GM12865 (cell line): ENCODE measurements at regions not wholly inside any gene's neighbourhood (a gene's known extent, or its start where the extent isn't known, plus 50 kb on each side); places are given as distances from the start of the nearest gene placed in this dataset.

ENCODE experiments used
- DNase-seq: peaks from one replicate; pipeline ENCODE4 v3.0.0; 2010; ENCODE audit warnings: low read depth
- H3K4me3 ChIP-seq: 2 replicates; pipeline ENCODE4 v1.5.1; 2011; ENCODE audit warnings: mild to moderate bottlenecking, low read depth, low read length, control low read depth
- TF ChIP-seq, protein P1 (sequence below): IDR thresholded peaks from 2 replicates; pipeline ENCODE4 v1.5.1; 2011; ENCODE audit warnings: low read length, control low read depth, low read depth, inconsistent platforms; ENCODE audit not compliant: insufficient read depth; ENCODE audit errors: missing control alignments

DNA sequence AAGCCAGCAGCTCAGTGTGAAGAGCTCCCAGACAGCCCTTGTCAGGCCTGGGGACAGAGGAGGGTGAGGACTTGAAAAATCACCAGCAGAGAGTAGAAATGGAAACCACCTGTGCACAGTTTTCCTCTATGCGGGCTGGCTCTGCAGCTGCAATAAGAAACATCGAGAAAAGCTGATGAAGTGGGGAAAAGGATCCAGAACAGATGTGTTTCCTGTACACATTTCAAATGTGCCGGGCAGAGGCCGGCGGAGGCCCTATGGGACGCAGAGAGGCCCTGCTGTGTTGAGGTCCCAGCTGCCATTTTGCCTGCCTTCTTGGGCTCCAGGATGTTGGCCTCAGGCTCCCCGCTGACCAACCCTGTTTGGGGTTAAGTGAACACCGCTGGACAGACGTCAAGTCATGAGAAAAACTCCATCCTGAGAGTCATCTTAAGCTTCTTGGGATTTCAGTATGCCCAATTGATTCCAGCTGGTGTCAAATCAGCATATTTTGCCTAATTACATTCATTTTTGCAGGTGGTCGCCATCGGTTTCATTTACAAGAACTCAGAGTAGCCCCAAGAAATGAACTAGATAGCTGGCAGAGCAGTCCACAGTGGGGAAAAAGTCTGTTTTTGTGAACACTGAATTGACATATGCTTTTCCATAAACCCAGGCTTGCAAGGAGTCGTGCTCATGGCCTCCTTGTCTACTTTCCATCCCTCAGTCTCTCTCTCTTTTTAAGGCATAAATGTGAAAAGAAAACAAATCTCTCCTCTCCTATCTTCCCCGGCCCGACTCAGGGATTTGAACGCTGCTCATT is 150.4 kb upstream of the PHACTR3 start:
- DNase-seq: no peak
- H3K4me3 ChIP-seq: no peak overlapping the region

DNA sequence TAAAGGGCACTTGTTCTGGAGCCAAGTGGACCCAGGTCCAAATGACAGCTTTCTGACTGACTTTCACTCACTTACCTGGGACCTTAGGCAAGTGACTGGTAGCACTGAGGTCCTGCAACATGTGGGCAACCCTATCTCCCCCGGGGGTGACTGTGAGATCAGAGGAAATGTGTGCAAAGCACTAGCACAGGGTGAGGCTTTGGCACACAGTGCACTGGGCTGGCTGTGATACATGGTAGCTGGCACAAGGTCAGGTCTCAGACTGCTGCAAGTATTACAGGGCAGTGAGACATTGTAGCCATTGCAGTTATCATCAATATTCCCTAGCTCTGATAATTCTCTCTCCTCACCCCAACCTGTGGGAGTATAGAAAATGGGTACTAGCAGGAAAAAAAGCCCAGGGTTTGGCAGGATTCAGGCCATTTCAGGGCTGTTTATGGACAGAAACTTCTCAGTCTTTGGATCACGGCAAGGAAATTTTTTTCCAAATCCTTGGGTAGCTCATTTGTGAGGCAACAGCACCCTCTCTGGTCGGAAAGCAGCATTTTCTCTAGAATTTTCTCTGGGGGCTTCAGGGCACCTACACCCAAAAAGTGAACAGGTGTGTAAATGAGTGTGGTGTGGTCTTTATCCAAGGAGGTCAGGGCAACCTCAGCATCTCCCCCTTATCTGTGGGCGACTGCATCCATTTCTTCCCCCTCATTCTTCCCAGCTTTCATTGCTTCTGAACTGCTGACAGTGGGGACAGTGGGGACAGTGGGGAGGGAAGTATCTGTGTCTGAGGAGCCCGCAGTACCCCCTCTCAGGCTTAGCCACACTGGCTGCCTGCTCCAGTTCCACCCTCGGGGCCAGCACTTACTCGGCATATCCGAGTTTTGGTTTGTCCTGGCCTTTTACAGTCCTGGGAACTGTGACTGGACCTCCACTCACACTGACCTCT is 148.7 kb upstream of the PHACTR3 start:
- TF ChIP-seq, protein P1, sequence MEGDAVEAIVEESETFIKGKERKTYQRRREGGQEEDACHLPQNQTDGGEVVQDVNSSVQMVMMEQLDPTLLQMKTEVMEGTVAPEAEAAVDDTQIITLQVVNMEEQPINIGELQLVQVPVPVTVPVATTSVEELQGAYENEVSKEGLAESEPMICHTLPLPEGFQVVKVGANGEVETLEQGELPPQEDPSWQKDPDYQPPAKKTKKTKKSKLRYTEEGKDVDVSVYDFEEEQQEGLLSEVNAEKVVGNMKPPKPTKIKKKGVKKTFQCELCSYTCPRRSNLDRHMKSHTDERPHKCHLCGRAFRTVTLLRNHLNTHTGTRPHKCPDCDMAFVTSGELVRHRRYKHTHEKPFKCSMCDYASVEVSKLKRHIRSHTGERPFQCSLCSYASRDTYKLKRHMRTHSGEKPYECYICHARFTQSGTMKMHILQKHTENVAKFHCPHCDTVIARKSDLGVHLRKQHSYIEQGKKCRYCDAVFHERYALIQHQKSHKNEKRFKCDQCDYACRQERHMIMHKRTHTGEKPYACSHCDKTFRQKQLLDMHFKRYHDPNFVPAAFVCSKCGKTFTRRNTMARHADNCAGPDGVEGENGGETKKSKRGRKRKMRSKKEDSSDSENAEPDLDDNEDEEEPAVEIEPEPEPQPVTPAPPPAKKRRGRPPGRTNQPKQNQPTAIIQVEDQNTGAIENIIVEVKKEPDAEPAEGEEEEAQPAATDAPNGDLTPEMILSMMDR: peak; percentile 44
- H3K4me3 ChIP-seq: no peak overlapping the region
- peak; percentile 3 for DNase-seq

More for the DNA sequence above, 150.4 kb upstream of the PHACTR3 start:
- TF ChIP-seq, protein P1: no peak

DNA sequence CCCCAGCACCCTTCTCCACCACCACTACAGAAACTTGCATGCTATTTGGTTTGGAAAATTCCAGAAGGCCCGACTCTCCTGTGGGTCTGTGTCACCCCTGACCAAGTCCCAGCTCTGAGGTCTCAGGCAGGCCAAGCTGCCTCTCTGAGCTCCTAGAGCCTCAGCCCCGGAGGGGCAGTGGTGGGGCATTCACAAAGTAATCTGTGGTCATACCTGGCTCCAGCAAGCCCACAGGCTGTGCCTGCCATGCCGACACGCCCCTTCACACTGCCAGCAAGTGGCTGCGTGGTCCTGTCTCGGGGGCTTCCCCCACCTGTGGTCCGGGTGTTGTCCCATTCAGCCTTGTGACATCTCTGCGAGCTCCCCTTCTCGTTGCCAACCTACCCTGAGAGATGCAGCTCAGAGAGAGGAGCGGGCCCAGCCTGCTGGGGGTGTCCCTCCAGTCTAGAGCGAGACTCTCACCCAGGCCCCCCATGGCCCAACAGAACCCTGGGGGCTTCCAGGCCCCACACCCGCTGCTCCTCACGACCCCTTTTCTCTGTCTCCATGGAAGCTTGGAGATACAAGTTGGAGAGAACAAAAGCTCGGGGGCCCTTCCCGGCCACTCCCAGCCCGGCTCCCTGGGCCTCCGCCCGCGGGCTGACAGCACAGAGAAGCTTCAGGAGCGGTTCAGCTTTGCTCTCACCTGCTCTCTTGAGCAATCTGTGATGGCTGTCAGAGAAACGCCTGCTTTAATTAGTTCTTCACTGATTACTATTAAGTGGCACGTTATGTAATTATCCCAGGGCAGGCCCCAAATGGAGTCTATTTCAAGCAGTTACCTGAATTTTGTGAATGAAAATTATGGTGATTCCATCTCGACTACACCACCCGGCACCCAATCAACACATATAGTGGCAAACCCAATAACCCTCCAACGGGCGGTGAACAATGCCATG is 147.7 kb upstream of the PHACTR3 start:
- H3K4me3 ChIP-seq: no peak overlapping the region
- no peak for DNase-seq
- TF ChIP-seq, protein P1: no peak

DNA sequence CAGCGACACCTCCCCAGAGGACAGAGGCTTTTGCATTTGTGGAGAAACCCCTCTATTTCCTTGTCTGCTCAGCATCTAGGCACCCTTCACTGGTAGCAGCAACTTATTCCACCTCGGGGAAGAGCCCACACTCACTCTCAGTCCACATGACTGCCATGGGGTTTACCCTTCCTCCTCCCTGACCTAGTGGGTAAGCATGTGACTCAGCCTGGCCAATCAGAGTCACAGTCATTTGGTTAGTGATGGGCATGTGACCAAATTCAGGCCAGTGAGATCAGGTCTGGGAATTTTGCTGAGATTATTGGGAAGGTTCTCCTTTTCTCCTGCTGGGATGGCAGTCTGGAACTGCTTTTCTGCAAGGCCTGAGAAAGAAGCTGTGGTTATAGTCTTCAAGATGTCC is 145.7 kb upstream of the PHACTR3 start:
- TF ChIP-seq, protein P1: no peak
- H3K4me3 ChIP-seq: no peak overlapping the region
- no peak for DNase-seq

DNA sequence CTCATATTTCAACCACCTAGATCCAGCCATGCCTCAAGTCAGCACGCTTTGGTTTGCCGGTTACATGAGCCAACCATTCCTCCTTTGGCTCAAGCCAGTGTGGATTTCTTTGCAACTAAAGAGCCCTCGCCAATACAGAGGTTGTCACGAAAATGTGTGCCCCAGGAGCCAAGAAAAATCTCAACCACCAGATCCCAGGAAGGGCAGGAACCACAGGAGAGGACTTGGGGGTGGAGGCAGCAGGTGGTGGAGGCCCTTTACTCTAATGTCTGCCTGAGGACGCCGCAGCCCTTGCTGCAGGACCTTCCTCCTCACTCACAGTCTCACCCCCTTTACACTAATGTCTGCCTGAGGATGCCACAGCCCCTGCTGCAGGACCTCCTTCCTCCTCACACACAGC is 144.8 kb upstream of the PHACTR3 start:
- H3K4me3 ChIP-seq: no peak overlapping the region
- no peak for DNase-seq
- TF ChIP-seq, protein P1: no peak

DNA sequence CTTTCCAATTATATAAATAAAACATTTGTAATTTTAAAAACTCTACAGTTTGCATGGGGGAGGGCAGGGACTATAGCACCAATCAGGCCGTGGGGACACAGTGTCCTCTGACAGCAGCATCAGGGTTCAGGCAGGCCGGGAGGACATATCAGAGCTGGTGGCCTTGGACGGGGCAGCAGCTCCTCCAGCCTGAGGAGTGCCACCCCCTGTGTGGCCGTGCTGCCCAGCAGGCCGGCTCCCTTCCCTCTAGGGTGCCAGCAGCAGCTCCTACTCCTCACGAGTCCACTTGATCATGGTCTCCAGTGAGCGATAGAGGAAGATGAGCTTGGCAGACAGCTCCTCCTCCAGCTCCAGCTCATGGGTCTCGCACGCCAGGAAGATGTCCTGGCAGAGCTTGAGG is 144.0 kb upstream of the PHACTR3 start:
- DNase-seq: no peak
- no peak overlapping the region for H3K4me3 ChIP-seq
- TF ChIP-seq, protein P1: no peak
